Calu3 (cell line): ENCODE measurements at regions not wholly inside any gene's neighbourhood (a gene's known extent, or its start where the extent isn't known, plus 50 kb on each side); places are given as distances from the start of the nearest gene placed in this dataset.

ENCODE experiments used
- BruUV-seq: library from RNA; stranded (reverse); fragments of 400-500 nt; replicated peaks from 2 replicates; lab custom pipeline; 2021; lab: Mats Ljungman, UMichigan
- CTCF ChIA-PET: fragments of 300-600 bp; sonication (Branson Sonifier 250); formaldehyde crosslinking; loops from one replicate; lab custom pipeline; 2022; ENCODE audit warnings: antibody characterized with exemption; lab: Charles Lee
- DNase-seq: peaks from one replicate; pipeline ENCODE4 v3.0.0; 2022
- H3K27ac Mint-ChIP-seq: one replicate; pipeline ENCODE4 v1.8.0; 2022; ENCODE audit warnings: mixed read lengths; ENCODE audit not compliant: unreplicated experiment
- H3K27me3 Mint-ChIP-seq: one replicate; pipeline ENCODE4 v1.8.0; 2022; ENCODE audit warnings: mixed read lengths; ENCODE audit not compliant: unreplicated experiment
- H3K36me3 Mint-ChIP-seq: one replicate; pipeline ENCODE4 v1.8.0; 2022; ENCODE audit warnings: mild to moderate bottlenecking, moderate library complexity, mixed read lengths; ENCODE audit not compliant: insufficient read depth, unreplicated experiment
- H3K4me1 Mint-ChIP-seq: one replicate; pipeline ENCODE4 v1.8.0; 2022; ENCODE audit warnings: mild to moderate bottlenecking, low read depth, mixed read lengths; ENCODE audit not compliant: unreplicated experiment
- H3K4me3 Mint-ChIP-seq: one replicate; pipeline ENCODE4 v1.8.0; 2022; ENCODE audit warnings: mild to moderate bottlenecking, low read depth, moderate library complexity, mixed read lengths; ENCODE audit not compliant: unreplicated experiment
- H3K9me3 Mint-ChIP-seq: one replicate; pipeline ENCODE4 v1.8.0; 2022; ENCODE audit warnings: low read depth, mixed read lengths; ENCODE audit not compliant: unreplicated experiment
- CTCF ChIP-seq: fragments of 200-600 bp; IDR thresholded peaks from one replicate; pipeline ENCODE4 v1.8.0; 2022; ENCODE audit warnings: antibody characterized with exemption; ENCODE audit not compliant: unreplicated experiment
- intact Hi-C: fragments of 100-400 bp; cut with micrococcal nuclease; formaldehyde crosslinking; loops from one replicate; pipeline ENCODE4 v1.10.0; 2022; ENCODE audit not compliant: unreplicated experiment

GRCh38 chr15:38722236-38722635 lies 157.6 kb upstream of the RASGRP1 start:
- BruUV-seq = no TSS peak
- no peak for DNase-seq
- intact Hi-C loops = no loop called here
- Mint-ChIP-seq H3K9me3 (no peaks in the 10 kb centered on the region), H3K4me1 (no peaks in the 10 kb centered on the region), H3K36me3 (no peaks in the 10 kb centered on the region), H3K27ac (no peak overlapping the region), H3K27me3 (peaks cover 12% of the 10 kb centered on the region), H3K4me3 (no peak overlapping the region)
- CTCF ChIA-PET = no interaction called here
- TF ChIP-seq CTCF = no peak

GRCh38 chr15:38724827-38725226 lies 160.2 kb upstream of the RASGRP1 start:
- Mint-ChIP-seq H3K36me3 (no peaks in the 10 kb centered on the region), H3K4me1 (no peaks in the 10 kb centered on the region), H3K27me3 (peaks cover 13% of the 10 kb centered on the region), H3K4me3 (no peak overlapping the region), H3K9me3 (no peaks in the 10 kb centered on the region), H3K27ac (no peak overlapping the region)
- CTCF ChIA-PET = no interaction called here
- no TSS peak for BruUV-seq
- no peak for DNase-seq
- no peak for TF ChIP-seq CTCF
- intact Hi-C loops = no loop called here

- no peak for DNase-seq
- CTCF ChIA-PET = no interaction called here
Measured at GRCh38 chr15:38726187-38726586, 161.6 kb upstream of the RASGRP1 start.

GRCh38 chr15:38733331-38733730 lies 168.7 kb upstream of the RASGRP1 start:
- intact Hi-C loops = no loop called here

More at GRCh38 chr15:38726187-38726586, 161.6 kb upstream of the RASGRP1 start:
- no peaks in the 10 kb centered on the region for H3K36me3 Mint-ChIP-seq
- intact Hi-C loops = no loop called here
- no TSS peak for BruUV-seq
- no peaks in the 10 kb centered on the region for H3K4me1 Mint-ChIP-seq
- H3K4me3 Mint-ChIP-seq = no peak overlapping the region
- TF ChIP-seq CTCF = no peak
- H3K27me3 Mint-ChIP-seq = peaks cover 13% of the 10 kb centered on the region
- no peak overlapping the region for H3K27ac Mint-ChIP-seq
- no peaks in the 10 kb centered on the region for H3K9me3 Mint-ChIP-seq

More at GRCh38 chr15:38733331-38733730, 168.7 kb upstream of the RASGRP1 start:
- no peaks in the 10 kb centered on the region for H3K27me3 Mint-ChIP-seq
- DNase-seq = no peak
- no peak overlapping the region for H3K4me3 Mint-ChIP-seq
- no peak overlapping the region for H3K27ac Mint-ChIP-seq
- H3K9me3 Mint-ChIP-seq = no peaks in the 10 kb centered on the region
- BruUV-seq = no TSS peak
- no peaks in the 10 kb centered on the region for H3K36me3 Mint-ChIP-seq
- CTCF ChIA-PET = no interaction called here
- H3K4me1 Mint-ChIP-seq = no peaks in the 10 kb centered on the region
- TF ChIP-seq CTCF = no peak
